Epithelial cell of prostate (primary cell): ENCODE measurements at regions not wholly inside any gene's neighbourhood (a gene's known extent, or its start where the extent isn't known, plus 50 kb on each side); places are given as distances from the start of the nearest gene placed in this dataset.
A peak's percentile ranks its signal among the peaks of the same experiment; 100 is the strongest.
"Not testable (repeated sequence)": the region's sequence is repeated elsewhere in the genome, so short reads cannot be mapped to it uniquely, and the experiment has no call there.

Source experiments
- DNase-seq: peaks from one replicate; pipeline ENCODE4 v3.0.0-alpha.2; 2011; ENCODE audit warnings: low read depth, low spot score
- H3K27ac ChIP-seq: fragments of 450-650 bp; 2 replicates; pipeline ENCODE4 v1.5.1; 2017; ENCODE audit warnings: mild to moderate bottlenecking

DNA sequence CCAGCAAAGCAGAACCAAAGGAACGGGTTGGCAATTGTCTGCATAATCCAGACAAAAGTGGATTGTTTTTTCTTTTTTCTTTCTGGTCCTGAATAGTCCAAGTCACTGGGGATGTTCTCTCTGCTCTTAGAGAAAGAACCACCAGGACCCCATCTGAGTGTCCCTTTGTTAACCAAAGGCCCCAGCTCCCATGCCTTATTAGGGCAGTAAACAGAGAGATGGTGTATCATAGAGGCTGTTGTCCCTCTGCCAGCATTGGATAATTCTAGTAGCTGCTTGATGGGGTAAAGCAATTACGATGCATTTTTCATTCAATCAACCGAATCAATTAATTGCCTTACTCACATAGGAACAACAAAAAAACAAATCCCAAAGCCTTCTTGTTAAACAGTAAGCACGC lies 213.0 kb downstream of the BUB3 start:
- H3K27ac ChIP-seq: no peak overlapping the region
- no peak for DNase-seq

DNA sequence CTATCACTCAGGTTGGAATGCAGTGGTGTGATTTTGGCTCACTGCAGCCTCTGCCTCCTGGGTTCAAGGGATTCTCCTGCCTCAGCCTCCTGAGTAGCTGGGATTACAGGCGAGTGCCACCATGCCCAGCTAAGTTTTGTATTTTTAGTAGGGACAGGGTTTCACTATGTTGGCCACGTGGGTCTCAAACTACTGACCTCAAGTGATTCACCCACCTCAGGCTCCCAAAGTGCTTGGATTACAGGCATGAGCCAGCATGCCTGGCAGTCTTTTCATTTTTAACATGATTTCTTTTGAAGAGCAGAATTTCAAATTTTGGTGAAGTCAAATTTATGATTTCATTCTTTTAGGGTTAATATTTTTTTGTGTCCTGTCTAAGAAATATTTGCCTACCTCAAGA lies 217.4 kb downstream of the BUB3 start:
- H3K27ac ChIP-seq: not testable (repeated sequence)
- peak; percentile 14 for DNase-seq

DNA sequence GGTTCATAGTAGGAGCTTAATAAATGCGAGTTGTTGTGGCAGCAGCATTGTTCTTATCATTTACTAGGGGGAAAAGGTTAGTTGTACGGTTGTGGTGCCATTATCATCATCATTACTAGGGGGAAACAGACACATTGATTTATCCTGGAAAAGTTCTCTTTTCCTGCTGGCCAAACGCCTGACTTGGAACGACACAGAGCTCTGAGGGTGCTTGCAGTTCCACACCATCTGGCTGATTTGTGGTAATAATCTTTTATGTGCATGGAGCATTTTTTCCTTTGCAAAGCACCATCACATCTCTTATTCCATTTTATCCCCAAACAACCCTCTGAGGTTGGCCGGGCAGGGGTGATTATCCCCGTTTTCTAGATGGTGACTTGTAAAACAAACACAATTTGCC lies 219.4 kb downstream of the BUB3 start:
- H3K27ac ChIP-seq: no peak overlapping the region
- DNase-seq: no peak

DNA sequence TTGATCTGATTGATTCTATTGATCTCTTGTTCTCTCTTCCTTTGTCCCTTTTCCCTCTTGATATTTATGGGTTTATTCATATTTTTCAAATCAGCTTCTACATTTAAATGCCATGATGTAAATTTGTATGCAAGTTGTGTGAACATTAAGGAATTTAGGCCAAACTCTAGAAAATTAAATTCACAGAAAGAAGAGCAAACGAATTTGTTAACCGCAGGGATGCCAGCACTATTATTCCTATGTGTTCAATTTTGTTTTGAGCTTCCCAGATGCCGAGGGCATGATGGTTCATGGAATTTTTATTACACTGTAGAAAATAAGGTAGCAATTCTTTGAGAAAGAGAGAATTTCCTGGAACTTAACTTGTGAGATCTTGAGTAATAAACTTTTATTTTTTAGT lies 220.9 kb downstream of the BUB3 start:
- no peak for DNase-seq
- H3K27ac ChIP-seq: no peak overlapping the region

DNA sequence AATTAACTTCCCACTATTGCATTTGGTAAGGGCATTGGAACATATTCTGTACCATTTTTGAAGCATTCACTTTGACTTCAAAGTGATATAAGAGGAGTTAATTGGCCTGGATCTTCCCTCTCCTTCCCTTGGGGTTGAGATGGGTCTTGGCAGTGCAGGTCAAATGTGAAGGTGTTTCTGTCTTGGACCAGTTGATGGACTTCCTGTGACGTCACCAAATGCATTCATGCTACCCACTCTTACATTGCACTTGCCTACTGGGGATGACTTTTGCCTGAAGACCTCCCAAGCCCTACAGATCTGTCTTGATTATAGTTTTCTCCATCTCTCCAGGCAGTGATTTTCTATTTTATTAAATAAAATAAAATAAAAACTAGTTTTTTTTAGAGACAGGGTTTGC lies 221.5 kb downstream of the BUB3 start:
- no peak overlapping the region for H3K27ac ChIP-seq

DNA sequence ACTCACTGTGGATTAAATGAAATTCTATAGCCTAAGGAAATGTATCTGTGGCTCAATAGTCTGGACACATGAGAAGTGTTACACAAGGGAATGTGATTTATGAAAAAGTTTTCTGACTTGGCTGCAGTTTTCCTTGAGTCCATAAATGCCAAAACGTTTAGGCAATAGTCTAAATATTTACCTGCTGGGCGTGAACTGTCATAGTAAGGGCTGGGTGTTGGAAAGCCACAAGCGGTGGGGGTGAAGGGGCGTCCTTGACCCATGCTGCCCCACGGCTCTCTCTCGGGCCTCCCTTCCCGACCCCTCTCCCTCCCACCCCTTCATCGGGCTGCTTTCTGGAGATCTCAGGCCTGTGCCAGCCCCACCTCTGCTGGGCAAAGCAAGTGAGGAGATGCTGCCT lies 223.7 kb downstream of the BUB3 start:
- peak; percentile 10 for DNase-seq
- H3K27ac ChIP-seq: no peak overlapping the region

More for the DNA sequence above, 221.5 kb downstream of the BUB3 start:
- no peak for DNase-seq

DNA sequence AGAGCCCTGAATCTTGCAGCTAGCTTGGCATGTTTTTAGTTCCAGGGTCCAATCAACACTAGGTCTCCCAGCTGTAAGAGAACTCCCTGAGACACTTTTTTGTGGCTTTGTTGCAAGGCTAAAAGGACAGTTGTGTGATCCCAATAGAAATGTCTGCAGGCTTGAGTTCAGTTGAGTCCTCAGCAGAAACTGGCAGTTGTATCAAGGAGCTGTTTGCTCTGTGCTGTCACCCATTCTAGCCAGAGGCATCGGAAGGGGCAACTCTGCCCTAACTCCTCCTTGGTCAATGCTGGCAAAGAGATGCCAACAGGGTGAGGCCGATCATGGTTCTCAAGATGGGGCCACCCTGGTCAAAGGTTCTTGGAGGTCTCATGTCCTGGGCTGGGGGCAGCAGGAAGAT lies 224.1 kb downstream of the BUB3 start:
- DNase-seq: no peak
- H3K27ac ChIP-seq: no peak overlapping the region

DNA sequence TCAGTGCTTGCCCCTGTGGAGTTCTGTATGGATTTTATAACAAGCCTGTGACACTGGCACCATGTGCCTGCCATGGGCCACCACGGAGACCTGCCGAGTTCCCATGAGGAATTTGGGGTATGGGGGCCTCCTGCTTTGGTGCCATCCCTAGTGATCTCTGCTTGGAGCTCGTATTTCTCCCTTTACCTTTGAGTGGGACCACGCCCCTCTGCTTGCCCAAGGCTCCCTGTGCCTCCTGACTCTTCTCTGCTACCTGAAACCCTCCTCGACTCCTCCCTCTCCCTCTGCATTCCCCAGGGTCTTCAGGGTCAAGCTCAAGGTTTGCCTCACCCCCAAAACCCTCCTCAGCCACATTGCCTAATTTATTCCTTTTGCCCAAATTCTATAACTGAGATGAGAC lies 225.0 kb downstream of the BUB3 start:
- no peak overlapping the region for H3K27ac ChIP-seq
- DNase-seq: no peak

DNA sequence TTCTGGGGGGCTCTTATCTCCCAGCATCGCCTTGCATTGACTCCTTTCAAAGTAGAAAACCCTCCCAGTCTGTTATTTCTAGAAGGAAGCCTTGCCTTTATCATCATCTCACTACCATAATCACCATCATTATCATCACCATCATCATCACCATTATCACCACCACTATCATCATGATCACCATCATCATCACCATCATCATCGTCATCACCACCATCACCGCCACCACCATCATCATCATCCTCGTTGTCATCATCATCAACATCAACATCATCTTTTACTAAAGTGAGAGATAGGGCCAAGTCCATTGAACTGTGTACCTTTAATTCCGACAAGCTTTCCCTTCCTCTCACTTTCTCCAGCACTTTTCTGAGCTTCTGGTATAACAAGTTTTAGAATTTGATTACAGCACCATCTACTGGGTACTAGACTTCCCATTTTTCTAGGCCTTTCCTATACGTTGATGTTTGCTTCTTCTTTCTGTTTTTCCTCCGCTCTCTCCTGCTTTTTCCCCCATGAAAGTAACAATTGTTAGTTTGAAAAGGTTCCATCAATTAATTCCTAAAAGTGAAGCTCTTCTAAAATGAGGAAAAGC lies 226.4 kb downstream of the BUB3 start:
- no peak overlapping the region for H3K27ac ChIP-seq
- no peak for DNase-seq

DNA sequence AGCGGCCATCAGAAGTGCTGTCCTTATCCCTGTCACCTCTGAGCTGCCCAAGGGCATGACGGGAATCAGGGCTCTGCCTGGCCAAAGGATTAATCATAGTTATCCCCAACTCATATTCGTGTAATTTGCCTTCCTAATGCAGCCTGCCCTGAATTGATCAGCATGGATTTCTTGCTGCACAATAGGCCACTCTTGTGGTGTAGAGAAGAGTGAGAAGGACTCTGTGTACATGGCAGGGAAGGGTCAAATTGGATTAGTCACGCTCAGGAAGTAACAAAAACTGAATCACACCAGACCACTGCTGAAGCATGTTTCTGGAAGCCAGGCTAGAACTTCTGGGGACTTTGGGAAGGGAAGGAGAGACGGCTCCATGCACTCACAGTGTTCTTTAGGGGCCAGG lies 227.0 kb downstream of the BUB3 start:
- no peak overlapping the region for H3K27ac ChIP-seq
- DNase-seq: peak; percentile 14

DNA sequence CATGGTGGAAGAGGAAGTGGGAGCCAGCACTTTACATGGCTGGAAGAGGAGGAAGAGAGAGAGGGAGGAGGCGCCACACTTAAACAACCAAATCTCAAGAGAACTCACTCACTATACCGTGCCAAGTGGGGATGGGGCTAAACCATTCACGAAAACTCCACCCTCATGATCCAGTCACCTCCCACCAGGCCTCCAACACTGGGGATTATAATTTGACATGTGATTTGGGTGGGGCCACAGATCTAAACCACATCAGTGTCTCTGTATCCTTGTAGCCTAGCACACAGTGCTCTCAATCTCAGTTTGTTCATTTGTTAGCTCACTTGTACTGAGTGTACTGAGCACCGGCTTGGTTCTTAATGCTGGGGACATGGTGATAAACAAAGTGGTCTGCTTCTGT lies 228.3 kb downstream of the BUB3 start:
- no peak for DNase-seq
- H3K27ac ChIP-seq: no peak overlapping the region

DNA sequence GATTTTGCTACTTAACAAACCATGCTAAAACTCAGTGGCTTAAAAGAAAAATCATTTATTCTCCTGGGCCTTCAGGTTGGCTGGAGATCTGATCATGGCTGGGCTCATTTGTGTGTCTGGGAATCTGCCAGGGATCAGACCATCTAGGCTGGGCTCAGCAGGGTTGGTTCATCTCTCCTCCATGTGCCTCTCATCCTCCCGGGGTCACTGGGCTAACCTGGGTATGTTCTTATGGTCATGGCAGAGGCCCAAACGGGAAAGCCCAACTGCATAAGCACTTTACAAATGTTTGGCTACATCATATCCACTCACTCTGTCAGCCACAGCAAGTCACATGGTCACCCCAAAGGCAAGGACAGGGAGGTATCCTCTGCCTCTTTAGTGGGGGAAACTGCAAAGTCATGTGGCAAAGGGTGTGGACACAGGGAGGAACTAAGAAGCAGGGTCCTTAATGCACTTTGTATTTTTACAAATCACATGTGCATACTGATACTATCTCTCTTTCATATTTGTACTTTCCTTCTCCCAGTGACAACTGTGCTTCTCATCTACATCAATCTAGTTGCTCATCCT lies 231.4 kb downstream of the BUB3 start:
- DNase-seq: no peak
- H3K27ac ChIP-seq: no peak overlapping the region

DNA sequence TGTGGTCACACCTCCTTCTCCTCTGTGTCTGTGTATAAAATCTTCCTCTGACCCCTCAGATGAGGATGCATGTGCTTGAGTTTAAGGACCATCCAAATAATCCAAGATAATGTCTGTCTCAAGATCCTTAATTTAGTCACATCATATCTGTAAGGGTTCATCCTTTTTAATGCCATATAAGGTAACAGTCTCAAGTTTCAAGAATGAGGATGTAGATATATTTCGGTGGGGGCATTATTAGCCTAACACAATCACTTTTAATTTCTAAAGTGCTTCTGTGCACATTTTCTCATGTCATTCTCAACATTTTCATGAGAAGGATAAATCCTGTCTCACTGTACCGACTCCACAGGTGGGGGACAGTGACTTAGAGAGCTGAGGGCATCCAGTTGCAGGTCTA lies 235.3 kb downstream of the BUB3 start:
- no peak overlapping the region for H3K27ac ChIP-seq
- DNase-seq: no peak

DNA sequence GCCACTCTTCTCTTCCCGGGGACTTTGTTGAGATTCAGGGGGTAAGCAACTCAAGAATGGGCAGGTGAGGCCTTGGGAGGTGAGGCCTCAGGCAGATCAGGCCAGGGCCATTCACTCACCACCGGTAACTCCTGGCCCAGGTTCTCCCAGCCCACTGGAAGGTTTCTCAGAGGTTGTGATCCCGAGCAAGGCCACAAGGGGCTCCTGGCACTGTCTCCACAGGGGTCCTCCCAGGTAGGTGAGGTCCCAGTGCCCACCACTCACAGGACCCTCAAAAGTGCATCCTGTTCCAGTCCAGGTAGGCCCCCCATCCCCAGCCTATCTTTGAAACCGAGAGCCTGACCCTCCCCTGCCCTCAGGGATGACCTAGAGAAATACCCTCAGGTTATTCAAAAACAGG lies 236.1 kb downstream of the BUB3 start:
- no peak for DNase-seq

DNA sequence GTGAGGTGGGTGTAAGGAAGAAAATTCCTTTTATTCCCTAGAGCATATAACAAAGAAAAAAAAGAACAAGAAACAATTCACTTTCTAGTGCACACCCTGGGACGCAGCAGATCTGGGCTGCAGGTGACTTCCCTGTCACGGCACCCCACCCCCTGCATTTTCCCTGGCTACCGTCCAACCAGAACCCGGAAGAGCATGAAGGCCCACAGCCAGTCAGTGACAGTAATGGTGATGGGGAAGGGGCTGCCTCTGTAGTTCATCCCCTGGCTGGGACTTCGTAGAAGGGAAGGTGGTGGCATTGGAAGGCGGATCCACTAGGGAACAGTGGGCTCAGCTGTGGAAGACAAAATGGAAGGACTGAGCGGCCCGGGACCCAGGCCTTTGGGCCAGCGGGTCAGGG lies 236.7 kb downstream of the BUB3 start:
- no peak overlapping the region for H3K27ac ChIP-seq
- no peak for DNase-seq

More for the DNA sequence above, 236.1 kb downstream of the BUB3 start:
- H3K27ac ChIP-seq: no peak overlapping the region

DNA sequence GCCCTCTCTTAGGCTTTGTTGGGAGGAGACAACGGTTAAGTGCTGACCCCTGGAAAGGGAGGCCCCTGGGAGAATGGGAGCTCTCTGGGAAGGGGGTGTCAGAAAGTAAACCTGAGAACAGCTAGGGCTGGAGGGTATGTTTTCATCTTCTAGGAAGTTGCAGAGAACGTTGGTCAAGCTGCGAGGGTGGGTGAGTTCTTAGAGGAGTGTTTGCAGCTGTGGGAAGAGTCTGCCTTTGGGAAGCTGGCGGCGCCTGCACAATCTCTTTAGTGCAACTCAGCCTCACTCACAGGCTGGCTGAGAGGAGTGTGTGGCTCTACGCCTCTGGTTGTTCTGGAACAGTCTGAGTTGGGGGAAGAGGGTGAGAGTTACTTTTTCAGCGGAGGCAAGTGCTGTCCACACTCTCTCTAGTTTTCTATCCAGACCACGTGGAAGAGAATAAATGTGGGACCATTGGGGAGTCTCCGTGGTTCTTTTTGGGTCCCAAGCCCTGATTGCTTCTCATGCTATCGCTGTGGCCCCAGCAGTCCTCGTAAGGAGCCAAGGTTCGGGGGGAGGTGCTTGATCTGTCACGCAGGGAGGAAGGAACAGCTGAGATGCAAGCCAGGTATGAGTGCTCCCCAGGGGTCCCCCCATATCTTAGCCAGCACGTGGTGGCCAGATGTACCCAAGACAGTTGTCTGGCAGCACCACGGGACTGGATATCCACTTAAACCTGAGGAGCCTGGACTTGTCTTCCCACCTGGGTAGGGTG lies 237.2 kb downstream of the BUB3 start:
- no peak for DNase-seq
- no peak overlapping the region for H3K27ac ChIP-seq

DNA sequence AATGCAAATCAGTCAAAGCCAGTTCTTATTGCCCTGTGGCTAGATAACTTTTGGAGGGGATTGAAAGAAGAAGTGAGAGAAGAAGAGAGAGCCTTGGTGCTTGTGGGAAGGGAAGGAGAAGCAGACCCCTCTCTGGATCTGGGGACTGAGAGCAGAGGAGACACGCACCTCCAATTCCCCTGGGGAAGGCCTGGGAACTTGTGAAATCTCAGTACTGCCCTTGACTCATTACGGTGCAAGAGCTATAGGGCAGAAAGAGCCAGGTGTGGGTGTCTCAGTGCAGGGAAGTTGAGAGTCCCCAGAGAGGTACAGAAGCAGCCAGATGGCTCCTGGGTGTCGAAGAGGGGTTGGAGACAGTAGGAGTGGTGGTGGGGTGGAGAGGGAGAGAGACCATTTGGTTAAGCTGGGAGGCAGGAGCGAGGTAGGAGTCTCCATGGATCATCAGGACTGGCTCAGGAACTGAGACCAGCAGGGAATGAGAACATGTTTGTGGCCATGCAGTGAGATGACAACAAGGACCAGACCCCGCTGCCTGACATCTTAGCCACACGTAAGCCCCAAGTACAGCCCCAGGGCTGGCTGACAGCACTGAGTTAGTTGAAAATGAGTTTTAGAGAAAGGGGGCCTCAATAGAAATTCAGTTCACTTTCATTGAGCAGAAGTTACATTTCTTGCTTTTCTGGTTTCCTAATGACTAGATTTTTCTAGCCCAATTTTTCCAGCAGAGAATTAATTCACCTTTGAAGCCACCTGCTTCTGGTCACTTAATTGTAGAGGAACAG lies 238.2 kb downstream of the BUB3 start:
- no peak for DNase-seq
- H3K27ac ChIP-seq: no peak overlapping the region

DNA sequence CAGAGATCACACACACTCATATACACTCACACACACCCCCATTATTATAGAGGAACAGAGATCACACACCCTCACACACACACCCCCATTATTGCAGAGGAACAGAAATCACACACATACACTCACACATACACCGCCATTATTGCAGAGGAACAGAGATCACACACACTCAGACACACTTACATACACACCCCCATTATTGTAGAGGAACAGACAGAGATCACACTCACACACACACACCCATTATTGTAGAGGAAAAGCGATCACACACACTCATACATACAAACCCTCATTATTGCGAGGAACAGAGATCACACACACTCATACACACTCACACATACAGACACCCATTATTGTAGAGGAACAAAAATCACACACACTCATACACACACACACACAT lies 239.0 kb downstream of the BUB3 start:
- no peak for DNase-seq
- no peak overlapping the region for H3K27ac ChIP-seq

DNA sequence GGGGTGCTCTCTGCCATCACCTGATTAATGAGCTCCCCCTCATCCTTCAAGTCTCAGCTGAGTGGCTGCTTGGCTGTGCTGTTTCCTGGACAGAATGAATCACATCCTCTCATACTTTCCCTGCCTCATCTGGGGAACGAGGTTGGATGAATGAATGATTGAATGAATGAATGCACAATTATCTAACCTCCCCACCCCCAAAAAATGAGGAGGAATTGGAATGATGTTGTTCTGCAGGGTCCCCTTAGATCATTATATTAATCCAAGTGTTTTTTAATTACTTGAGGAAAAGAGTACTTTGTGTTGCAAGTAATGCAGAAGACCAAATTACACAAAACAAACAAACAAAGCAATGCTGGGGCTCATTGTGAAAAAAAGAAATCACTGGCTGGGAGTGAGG lies 240.2 kb downstream of the BUB3 start:
- H3K27ac ChIP-seq: no peak overlapping the region
- DNase-seq: no peak

DNA sequence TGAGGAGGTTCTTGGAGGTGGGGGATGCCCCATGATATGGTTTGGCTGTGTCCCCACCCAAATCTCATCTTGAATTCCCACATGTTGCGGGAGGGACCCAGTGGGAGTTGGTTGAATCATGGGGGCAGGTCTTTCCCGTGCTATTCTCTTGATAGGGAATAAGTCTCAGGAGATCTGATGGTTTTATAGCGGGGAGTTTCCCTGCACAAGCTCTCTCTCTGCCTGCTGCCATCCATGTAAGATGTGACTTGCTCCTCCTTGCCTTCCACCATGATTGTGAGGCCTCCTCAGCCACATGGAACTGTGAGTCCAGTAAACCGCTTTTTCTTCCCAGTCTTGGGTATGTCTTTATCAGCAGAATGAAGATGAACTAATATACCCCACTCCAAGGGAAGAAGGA lies 241.0 kb downstream of the BUB3 start:
- H3K27ac ChIP-seq, DNase-seq: not testable (repeated sequence)

DNA sequence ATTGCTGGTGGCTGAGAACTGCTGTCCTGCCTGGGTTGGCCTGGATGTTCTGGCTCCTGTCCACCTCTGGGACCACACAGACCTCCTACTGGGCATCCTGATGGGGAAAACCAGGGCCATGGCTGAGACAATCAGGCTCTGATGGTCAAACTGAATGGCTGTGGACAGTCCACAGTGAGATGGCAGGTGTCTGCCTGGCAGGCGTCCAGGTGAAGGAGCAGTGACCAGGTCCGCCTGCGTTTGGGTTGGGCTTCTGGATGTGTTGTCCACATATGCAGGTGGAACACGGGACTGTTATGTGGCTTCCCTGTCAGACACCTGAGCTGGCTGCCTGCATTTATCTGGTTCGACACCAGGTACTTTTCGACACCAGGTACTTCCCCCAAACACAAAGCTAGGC lies 241.7 kb downstream of the BUB3 start:
- H3K27ac ChIP-seq: no peak overlapping the region
- no peak for DNase-seq
